Sigmoid colon (tissue), 6 donors: ENCODE measurements at regions not wholly inside any gene's neighbourhood (a gene's known extent, or its start where the extent isn't known, plus 50 kb on each side); places are given as distances from the start of the nearest gene placed in this dataset.

Experiments
- DNase-seq: peaks from one replicate; pipeline ENCODE4 v3.0.0-alpha.2; 2019
- H3K27ac ChIP-seq, 4 donors: fragments of 200-600 bp; sonication (generic); one replicate each; pipeline ENCODE4 v1.5.1; 2016 to 2019; ENCODE audit warnings: mild to moderate bottlenecking in 1 of 4
- H3K27me3 ChIP-seq, 3 donors: fragments of 200-600 bp; sonication (generic); one replicate each; pipeline ENCODE4 v1.5.1; 2019; ENCODE audit warnings: mild to moderate bottlenecking in 1 of 3
- H3K36me3 ChIP-seq, 4 donors: fragments of 200-600 bp; sonication (generic); one replicate each; pipeline ENCODE4 v1.5.1; 2016 to 2019
- H3K4me1 ChIP-seq, 4 donors: fragments of 200-600 bp; sonication (generic); one replicate each; pipeline ENCODE4 v1.5.1; 2017 to 2019
- H3K4me3 ChIP-seq, 4 donors: fragments of 200-600 bp; sonication (generic); one replicate each; pipeline ENCODE4 v1.5.1; 2017 to 2019; ENCODE audit warnings: mild to moderate bottlenecking in 2 of 4, moderate library complexity in 1 of 4
- H3K9me3 ChIP-seq, 4 donors: fragments of 200-600 bp in 3 of 4; sonication (generic) in 3 of 4; one replicate each; pipeline versions ENCODE4 v1.5.1 to v1.6.1; 2013 to 2019
- CTCF ChIP-seq, 4 experiments: fragments of 450-650 bp in 3 of 4; fragments of 200-600 bp in 1 of 4; IDR thresholded peaks; one replicate each; pipeline ENCODE4 v1.5.1; 2016 to 2019; ENCODE audit warnings: antibody characterized with exemption in 4 of 4, mild to moderate bottlenecking in 3 of 4, moderate library complexity in 2 of 4
- EP300 ChIP-seq, 4 donors: sonication (generic); formaldehyde crosslinking; IDR thresholded peaks; one replicate each; pipeline ENCODE4 v1.6.1; 2017; ENCODE audit warnings: antibody characterized with exemption in 4 of 4
- POLR2A ChIP-seq, 2 donors: fragments of 450-650 bp; IDR thresholded peaks; one replicate each; pipeline ENCODE4 v1.6.1; 2016; ENCODE audit warnings: antibody characterized with exemption in 2 of 2, mild to moderate bottlenecking in 2 of 2, moderate library complexity in 2 of 2
- POLR2AphosphoS5 ChIP-seq, 4 donors: sonication (generic); formaldehyde crosslinking; IDR thresholded peaks; one replicate each; pipeline ENCODE4 v1.6.1; 2017; ENCODE audit warnings: antibody characterized with exemption in 4 of 4
- WGBS, 2 donors: extraction: QIAGEN DNeasy Blood & Tissue Kit; methylation state at CpG; one replicate each; pipeline ENCODE4 v1.1.7; 2013; 5-methylcytosine and 5-hydroxymethylcytosine counted together
- intact Hi-C: fragments of 100-400 bp; cut with DNase I; formaldehyde crosslinking; loops from one replicate; pipeline ENCODE4 v1.15.1; 2023
- donor health status: healthy with polysubstance abuse.
- donor health status: healthy.

GRCh38 chr13:78169386-78169785, 250.8 kb upstream of the EDNRB start:
- TF ChIP-seq CTCF (IDR thresholded peaks at IDR 0.05) = no peak
- TF ChIP-seq POLR2AphosphoS5 (IDR thresholded peaks at IDR 0.05) = no peak
- TF ChIP-seq EP300 (IDR thresholded peaks at IDR 0.05) = no peak
- no peak for TF ChIP-seq POLR2A (IDR thresholded peaks at IDR 0.05)
- WGBS, 2 donors = 79 to 88% methylated on average over 6 of the region's 6 CpGs
- no peak overlapping the region for H3K27ac ChIP-seq
- intact Hi-C loops = no loop called here
- H3K4me1 ChIP-seq = no peaks in the 10 kb centered on the region
- DNase-seq = no peak
- no peaks in the 10 kb centered on the region for H3K36me3 ChIP-seq
- H3K4me3 ChIP-seq = no peak overlapping the region
- H3K9me3 ChIP-seq = peaks cover 0 to 4% (median 0%) of the 10 kb centered on the region in 4 donors
- H3K27me3 ChIP-seq = no peaks in the 10 kb centered on the region

GRCh38 chr13:78168981-78169380, 250.3 kb upstream of the EDNRB start:
- H3K4me3 ChIP-seq = no peak overlapping the region
- 69 to 85% methylated on average over 4 of the region's 4 CpGs for WGBS, 2 donors
- intact Hi-C loops = no loop called here
- DNase-seq = no peak
- no peak for TF ChIP-seq CTCF (IDR thresholded peaks at IDR 0.05)
- peaks cover 0 to 4% (median 0%) of the 10 kb centered on the region in 4 donors for H3K9me3 ChIP-seq
- H3K36me3 ChIP-seq = no peaks in the 10 kb centered on the region
- H3K4me1 ChIP-seq = no peaks in the 10 kb centered on the region
- H3K27ac ChIP-seq = no peak overlapping the region
- H3K27me3 ChIP-seq = no peaks in the 10 kb centered on the region

DNA sequence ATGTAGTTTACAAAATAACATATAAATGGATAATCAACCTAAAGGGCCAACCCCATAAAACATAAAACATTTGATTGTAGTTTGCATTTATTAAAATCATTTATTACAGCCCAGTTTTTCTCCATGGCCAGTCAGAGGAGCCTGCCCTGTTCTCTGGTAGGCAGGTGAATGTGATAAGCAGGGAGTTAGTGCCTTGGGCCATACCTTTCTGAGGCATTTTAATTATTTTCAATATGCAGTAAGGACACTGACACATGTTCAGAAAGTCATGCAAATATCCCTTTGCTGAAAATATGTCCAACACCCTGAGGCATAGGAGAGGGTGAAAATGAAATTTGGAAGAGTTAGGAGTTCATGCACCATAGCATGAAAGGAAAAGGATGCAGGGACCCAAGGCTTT, 242.6 kb upstream of the EDNRB start:
- TF ChIP-seq CTCF (IDR thresholded peaks at IDR 0.05) (no peak), EP300 (IDR thresholded peaks at IDR 0.05) (no peak), POLR2A (IDR thresholded peaks at IDR 0.05) (no peak), POLR2AphosphoS5 (IDR thresholded peaks at IDR 0.05) (no peak)
- H3K4me1 ChIP-seq = no peaks in the 10 kb centered on the region
- H3K27ac ChIP-seq = no peak overlapping the region
- no peaks in the 10 kb centered on the region for H3K36me3 ChIP-seq
- H3K27me3 ChIP-seq = no peaks in the 10 kb centered on the region
- intact Hi-C loops = no loop called here
- H3K9me3 ChIP-seq = no peaks in the 10 kb centered on the region
- H3K4me3 ChIP-seq = no peak overlapping the region
- no peak for DNase-seq

GRCh38 chr13:78160793-78161192, 242.2 kb upstream of the EDNRB start:
- intact Hi-C loops = no loop called here
- no peak for DNase-seq
- 26 to 46% methylated on average over 2 of the region's 2 CpGs for WGBS, 2 donors
- H3K36me3 ChIP-seq = no peaks in the 10 kb centered on the region
- no peak overlapping the region for H3K27ac ChIP-seq
- no peak overlapping the region for H3K4me3 ChIP-seq
- H3K4me1 ChIP-seq = no peaks in the 10 kb centered on the region
- no peaks in the 10 kb centered on the region for H3K9me3 ChIP-seq
- no peaks in the 10 kb centered on the region for H3K27me3 ChIP-seq
- TF ChIP-seq POLR2AphosphoS5 (IDR thresholded peaks at IDR 0.05) = no peak
- TF ChIP-seq CTCF (IDR thresholded peaks at IDR 0.05) = no peak
- TF ChIP-seq POLR2A (IDR thresholded peaks at IDR 0.05) = no peak
- TF ChIP-seq EP300 (IDR thresholded peaks at IDR 0.05) = no peak

- intact Hi-C loops = no loop called here
- TF ChIP-seq POLR2AphosphoS5 (IDR thresholded peaks at IDR 0.05) (no peak), POLR2A (IDR thresholded peaks at IDR 0.05) (no peak), CTCF (IDR thresholded peaks at IDR 0.05) (no peak), EP300 (IDR thresholded peaks at IDR 0.05) (no peak)
- 94% methylated on average over 2 of the region's 2 CpGs for WGBS, 2 donors
- DNase-seq = no peak
- Histone ChIP-seq H3K27ac (no peak overlapping the region), H3K36me3 (no peaks in the 10 kb centered on the region), H3K27me3 (no peaks in the 10 kb centered on the region), H3K4me1 (no peaks in the 10 kb centered on the region), H3K9me3 (no peaks in the 10 kb centered on the region), H3K4me3 (no peak overlapping the region)
Observed at GRCh38 chr13:78152415-78152814, 233.8 kb upstream of the EDNRB start.
